Thyroid gland (tissue), 4 donors: ENCODE measurements at regions not wholly inside any gene's neighbourhood (a gene's known extent, or its start where the extent isn't known, plus 50 kb on each side); places are given as distances from the start of the nearest gene placed in this dataset.

Experiments
- CTCF ChIP-seq, 6 experiments: fragments of 200-600 bp in 3 of 6; fragments of 450-650 bp in 3 of 6; sonication (generic) in 3 of 6; IDR thresholded peaks; one replicate each; pipeline ENCODE4 v1.5.1; 2016 to 2019; ENCODE audit warnings: antibody characterized with exemption in 6 of 6, mild to moderate bottlenecking in 2 of 6, inconsistent platforms in 1 of 6, moderate library complexity in 1 of 6
- POLR2A ChIP-seq, 2 donors: fragments of 450-650 bp; IDR thresholded peaks; one replicate each; pipeline ENCODE4 v1.6.1; 2017; ENCODE audit warnings: antibody characterized with exemption in 2 of 2, mild to moderate bottlenecking in 2 of 2, moderate library complexity in 1 of 2

- TF ChIP-seq CTCF (IDR thresholded peaks at IDR 0.05) = no peak
- no peak for TF ChIP-seq POLR2A (IDR thresholded peaks at IDR 0.05)
Observed at GRCh38 chr1:208951908-208952307, 631.6 kb upstream of the CAMK1G start.
